HG02938 (cell line): ENCODE measurements at regions not wholly inside any gene's neighbourhood (a gene's known extent, or its start where the extent isn't known, plus 50 kb on each side); places are given as distances from the start of the nearest gene placed in this dataset.

Source experiments
- ATAC-seq: cut with Tn5 transposase; IDR thresholded peaks from one replicate; pipeline ENCODE4 v1.9.1; 2021; ENCODE audit warnings: mild to moderate bottlenecking, moderate library complexity; ENCODE audit not compliant: unreplicated experiment

- ATAC-seq, result no peak
Measured at GRCh38 chr5:96074870-96075269, 113.2 kb upstream of the ELL2 start.

- ATAC-seq, result no peak
Measured at GRCh38 chr5:96074460-96074859, 112.8 kb upstream of the ELL2 start.

DNA sequence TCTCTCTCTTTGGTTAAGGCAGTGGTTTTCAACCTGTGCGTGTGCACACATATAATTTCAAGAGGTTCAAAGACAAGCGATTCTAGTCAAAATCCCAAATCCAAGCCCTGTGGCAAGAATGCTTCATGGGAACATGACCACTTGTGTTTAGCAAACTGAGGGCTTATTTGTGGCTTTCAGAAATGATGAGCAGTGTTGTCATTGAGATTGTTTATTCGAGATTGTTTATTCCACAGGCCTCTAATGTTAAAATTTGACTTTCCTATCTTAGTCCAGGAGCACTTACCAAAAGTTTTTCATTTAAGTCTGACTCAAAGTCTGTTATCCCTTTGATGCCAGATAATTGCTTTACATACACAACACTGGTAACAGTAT lies 111.1 kb upstream of the ELL2 start:
- ATAC-seq, result no peak

DNA sequence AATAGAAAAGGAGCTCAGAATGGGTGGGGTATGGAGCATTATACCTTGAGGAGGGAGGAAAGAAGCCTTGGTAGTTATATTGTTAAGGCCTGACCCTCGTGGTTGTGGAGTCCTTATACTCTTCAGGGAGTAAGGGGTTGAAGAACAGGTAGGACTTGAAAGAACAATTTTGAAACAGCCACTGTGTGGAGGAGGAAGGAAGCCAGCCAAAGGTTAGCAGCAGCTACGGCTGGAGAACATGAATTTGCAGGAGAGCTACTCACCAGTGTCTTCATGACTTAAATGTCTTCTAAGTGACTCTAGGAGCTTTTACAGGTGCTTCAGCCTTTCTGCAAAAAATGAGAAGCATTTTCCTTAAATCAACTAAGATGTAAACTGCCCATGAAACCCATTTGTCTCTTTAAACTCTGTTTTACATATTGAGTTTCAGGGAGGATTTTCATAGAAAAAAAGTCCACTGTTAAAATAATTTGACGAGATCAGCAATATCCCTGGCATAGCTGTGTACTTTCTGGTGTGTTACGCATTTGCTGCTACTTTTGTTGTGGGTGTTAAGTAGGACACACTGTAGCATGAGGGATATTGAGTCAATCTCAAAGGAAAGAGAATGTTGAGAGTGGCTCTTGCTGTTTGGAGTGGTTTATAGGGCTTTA lies 110.6 kb upstream of the ELL2 start:
- no peak for ATAC-seq

GRCh38 chr5:96070622-96071225 lies 109.1 kb upstream of the ELL2 start:
- ATAC-seq, result no peak

DNA sequence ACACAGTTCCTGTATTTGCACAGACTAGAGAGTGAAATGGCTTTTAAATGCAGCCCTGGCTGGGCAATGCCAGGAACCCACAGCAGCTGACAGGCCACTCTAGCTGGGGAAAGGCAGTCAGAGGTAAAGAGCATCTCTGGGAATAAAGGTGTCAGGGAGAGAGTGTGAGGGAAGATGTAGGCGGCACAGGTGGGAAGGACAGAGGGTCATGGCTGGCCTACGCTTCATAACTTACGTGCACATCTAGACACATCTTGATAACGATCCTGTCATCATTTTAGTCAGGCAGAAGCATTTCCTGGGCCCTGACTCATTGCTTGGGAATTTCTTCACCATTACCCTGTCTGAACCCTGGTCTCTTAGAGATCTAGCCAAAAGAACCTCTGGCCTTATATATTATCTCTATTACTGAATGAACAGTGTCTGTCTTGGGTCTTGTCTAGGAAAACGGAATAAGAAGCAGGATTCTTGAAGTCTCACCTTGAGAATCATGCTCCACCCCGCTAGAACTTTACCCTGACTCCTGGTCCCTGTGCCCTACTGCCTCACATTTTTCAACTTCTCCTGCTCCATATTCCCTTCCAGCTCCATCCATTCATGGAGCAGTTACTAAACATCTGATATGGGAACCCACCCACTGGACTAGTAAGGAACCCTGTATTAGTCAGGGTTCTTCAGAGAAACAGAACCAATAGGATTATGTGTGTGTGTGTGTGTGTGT lies 106.4 kb upstream of the ELL2 start:
- no peak for ATAC-seq

- no peak for ATAC-seq
Measured at GRCh38 chr5:96067251-96067650, 105.6 kb upstream of the ELL2 start.

- ATAC-seq, result no peak
Measured at GRCh38 chr5:96066386-96066719, 104.7 kb upstream of the ELL2 start.

DNA sequence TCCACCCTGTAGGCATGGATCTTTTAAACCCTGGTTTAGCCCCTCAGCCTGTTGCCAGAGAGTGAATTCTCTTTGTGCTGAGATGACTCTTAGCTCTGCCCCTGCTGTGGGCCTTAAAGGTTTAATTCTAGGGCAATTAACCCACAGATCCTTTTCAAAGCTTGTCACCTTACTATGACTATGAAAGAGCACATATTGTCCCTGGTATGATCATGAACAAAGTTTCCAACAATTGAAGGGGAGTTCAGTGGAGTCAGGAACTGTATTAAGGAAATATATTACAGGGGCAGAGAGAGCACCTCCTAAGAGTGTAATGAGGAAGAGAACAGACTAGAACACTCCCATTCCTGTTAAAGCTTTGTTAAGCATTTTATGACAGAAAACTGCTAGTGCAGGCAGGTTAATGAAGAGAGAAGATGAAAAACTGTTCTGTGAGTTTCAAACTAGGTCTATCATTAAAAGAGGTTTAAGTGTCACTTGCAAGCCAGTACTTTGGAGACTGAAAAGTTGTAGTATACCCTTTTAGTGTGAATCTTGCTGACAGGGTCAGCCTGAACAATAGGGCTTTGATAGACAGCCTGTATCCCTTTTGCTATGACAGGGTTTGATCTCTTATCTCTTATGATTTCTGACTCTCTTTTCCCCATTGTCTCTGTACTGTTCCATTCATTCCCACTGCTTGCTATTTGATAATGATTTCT lies 104.2 kb upstream of the ELL2 start:
- no peak for ATAC-seq

GRCh38 chr5:96064877-96065276 lies 103.2 kb upstream of the ELL2 start:
- no peak for ATAC-seq

- no peak for ATAC-seq
Measured at GRCh38 chr5:96062836-96063235, 101.2 kb upstream of the ELL2 start.

DNA sequence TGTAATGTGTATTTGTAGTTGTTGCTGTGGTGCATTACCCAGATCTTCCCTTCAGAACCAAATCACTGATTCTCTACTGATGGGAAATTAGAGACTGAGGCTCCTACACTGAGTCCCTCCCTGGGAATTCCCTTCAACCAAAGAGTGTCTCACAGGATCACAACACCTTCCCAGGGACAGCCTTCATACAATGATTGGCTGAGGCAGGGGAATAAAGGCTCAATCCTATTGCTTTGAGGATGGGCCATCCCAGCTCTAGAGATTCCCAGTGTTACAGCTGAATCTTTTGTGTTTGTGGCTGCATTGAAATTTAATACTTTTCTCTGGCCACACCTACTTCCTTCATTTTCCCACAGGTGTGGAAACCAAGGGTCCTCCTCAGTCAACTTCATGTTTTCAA lies 96.4 kb upstream of the ELL2 start:
- no peak for ATAC-seq

DNA sequence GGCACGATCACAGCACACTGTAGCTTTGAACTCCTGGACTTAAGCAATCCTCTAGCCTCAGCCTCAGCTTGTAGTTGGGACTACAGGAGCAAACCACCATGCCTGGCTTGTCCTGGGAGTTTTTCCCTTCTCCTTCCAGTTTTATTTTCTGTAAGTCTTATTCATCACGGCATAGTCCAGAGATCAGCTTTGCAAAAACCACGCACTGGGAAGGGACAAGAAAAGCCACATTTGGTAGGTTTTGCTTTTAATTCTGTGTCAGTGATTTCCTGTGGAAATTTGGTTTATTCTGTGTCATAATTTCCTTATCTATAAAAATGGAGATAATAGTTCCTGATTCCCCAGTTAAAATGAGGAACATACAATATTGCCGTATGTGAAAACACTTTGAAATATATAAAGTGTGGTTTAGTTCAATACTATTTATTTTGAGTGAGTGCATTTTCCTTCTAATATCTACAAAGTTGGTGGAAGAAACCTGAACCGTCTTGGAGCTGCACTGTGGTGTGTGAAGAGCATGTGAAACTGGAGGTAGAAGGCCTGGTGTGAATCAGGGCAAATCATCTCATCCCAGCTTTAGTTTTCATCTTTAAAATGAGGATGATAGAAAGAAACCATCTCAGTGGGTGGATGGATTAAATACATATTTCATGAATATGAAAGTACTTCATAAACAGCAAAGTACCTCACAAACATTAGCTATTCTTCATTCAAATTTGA lies 92.8 kb upstream of the ELL2 start:
- ATAC-seq, result no peak

DNA sequence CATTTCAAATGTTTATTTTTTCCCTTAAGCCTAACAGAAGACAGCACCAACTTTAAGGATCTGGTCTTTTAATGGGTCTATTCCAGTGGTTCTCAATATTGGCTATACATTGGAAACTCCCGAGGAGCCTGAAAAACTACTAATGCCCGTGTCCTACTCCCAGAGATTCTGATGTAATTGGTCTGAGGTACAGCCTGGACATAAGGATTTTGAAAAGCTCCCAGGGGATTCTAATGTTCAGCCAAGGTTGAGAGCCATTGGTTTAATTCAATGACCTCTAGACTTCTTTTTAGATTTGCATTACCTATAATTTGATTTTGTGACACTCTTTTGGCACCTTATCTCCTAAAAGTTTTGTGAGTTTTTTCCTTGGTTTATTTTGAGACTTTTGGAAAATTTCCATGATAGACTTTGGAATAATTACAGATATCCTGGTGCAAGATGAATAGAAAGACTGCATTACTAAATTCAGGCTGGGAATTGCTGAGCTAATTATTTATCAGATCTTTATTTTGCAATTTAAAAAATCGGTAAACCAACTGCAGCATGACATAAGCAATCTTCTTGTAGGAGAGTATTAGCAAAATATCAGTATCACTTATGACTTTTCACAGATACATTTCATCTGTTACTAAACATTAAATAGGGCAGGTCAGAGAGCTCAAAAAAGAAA lies 91.5 kb upstream of the ELL2 start:
- no peak for ATAC-seq

GRCh38 chr5:96052374-96052773 lies 90.7 kb upstream of the ELL2 start:
- no peak for ATAC-seq

DNA sequence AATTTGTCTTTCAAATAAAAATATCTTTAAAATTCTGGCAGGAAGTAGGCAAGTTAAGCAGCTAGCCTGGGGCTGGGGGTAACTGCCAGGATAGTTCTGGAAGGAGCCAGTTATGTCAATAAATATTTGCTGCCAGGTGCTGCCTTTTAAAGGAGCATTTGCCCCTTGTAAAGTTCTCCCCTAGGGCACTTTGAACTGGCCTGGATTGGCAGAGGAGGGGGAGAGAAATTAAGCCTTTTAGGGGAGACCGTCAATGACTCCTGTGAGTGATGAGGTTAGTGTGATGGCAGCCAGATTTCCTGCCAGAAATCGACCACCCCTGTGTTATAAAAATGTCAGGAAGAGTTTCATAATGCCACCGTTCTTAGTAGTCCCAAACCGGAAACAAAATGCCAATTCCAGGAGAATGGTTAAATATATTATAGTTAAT lies 89.8 kb upstream of the ELL2 start:
- no peak for ATAC-seq

GRCh38 chr5:96050273-96050880 lies 88.7 kb upstream of the ELL2 start:
- ATAC-seq, result no peak

DNA sequence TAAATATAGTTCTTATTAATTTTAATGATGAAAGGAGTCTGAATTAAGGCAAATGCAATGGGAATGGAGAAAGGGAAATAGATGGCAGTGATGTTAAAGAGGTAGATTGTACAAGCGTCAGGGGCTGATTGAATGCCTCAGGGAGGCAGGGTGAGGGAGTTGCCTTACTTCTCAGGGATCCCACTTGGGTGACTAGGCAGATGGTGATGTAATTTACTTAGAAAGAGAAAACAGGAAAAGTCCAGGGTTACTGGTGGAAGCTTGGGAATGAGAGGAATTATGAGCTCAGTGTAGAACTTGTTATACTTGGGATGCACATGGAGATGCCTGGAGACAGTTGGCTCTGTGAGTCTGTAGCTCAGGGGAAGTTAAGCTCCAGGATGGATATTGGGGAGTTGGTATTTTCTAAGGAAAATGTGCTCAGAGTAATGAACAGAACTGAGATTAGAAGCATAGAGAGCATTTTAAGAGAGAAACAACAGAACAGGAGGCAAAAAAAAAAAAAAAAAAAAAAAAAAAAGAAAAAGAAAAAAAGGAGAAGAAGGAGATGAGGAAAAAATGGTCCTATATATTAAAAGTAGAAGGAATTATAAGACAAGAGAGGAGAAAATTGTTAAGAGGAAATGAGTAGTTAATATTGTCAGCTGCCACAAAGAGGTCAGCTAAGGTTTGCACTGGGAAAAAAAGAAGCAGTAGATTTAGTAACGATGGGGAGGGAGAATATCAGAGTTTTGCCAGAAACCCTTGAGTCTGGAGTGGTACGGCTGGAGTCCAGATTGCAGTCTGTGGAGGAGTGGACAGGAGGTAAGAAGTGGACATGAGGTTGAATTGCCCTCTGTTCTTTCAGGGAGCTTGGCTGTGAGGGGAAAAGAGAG lies 88.0 kb upstream of the ELL2 start:
- no peak for ATAC-seq

- ATAC-seq, result no peak
Measured at GRCh38 chr5:96048763-96049162, 87.1 kb upstream of the ELL2 start.
